H1 (cell line): ENCODE measurements at regions not wholly inside any gene's neighbourhood (a gene's known extent, or its start where the extent isn't known, plus 50 kb on each side); places are given as distances from the start of the nearest gene placed in this dataset.

Source experiments
- BRCA1 ChIP-seq: IDR thresholded peaks from 2 replicates; pipeline ENCODE4 v1.6.1; 2012; ENCODE audit warnings: low read depth, low read length, improper control_type of control experiment
- CTCF ChIP-seq, 3 experiments: IDR thresholded peaks; 1 replicate in 2 of 3; 2 replicates in 1 of 3; pipeline versions ENCODE4 v1.5.1 to v1.6.1; 2011; ENCODE audit warnings: low read length in 3 of 3, mild to moderate bottlenecking in 3 of 3, inconsistent platforms in 2 of 3, low read depth in 1 of 3, moderate library complexity in 1 of 3; ENCODE audit not compliant: insufficient read depth in 1 of 3; ENCODE audit errors: control extremely low read depth in 1 of 3
- USF2 ChIP-seq: IDR thresholded peaks from 2 replicates; pipeline ENCODE4 v1.6.1; 2011; ENCODE audit warnings: low read length, improper control_type of control experiment

- TF ChIP-seq CTCF (IDR thresholded peaks at IDR 0.05; ENCODE audit: control extremely low read depth in 1 of 3, insufficient read depth in 1 of 3, low read depth in 1 of 3, low read length in 3 of 3) (no peak), USF2 (no peak), BRCA1 (no peak)
These were observed 251.5 kb downstream of the TFCP2L1 start (continued) for GRCh38 chr2:121033461-121033996.
